ENCODE measurements at regions not wholly inside any gene's neighbourhood (a gene's known extent, or its start where the extent isn't known, plus 50 kb on each side); places are given as distances from the start of the nearest gene placed in this dataset.

- no peak for TF ChIP-seq CTCF (conservative IDR thresholded peaks at IDR 0.05 in 1 of 2, IDR thresholded peaks at IDR 0.05 in 1 of 2; ENCODE audit: low read depth in 1 of 2, low read length in 2 of 2)
- TF ChIP-seq EZH2 (IDR thresholded peaks at IDR 0.05; ENCODE audit: low read length, missing control alignments) = no peak
- no peak overlapping the region for H3K9ac ChIP-seq (ENCODE audit: insufficient read depth, low read length)
- DNase-seq (ENCODE audit: low read depth in 2 of 2) = no peak
- no peaks in the 10 kb centered on the region for H3K36me3 ChIP-seq (ENCODE audit: control insufficient read depth, insufficient read depth, low read length)
- H3K27me3 ChIP-seq (ENCODE audit: control insufficient read depth, insufficient read depth, low read length) = no peaks in the 10 kb centered on the region
- H3K9me3 ChIP-seq (ENCODE audit: control insufficient read depth, insufficient read depth, low read depth, low read length) = no peaks in the 10 kb centered on the region
- H3K4me2 ChIP-seq (ENCODE audit: extremely low read depth, insufficient read depth, low read length) = no peak overlapping the region
- H4K20me1 ChIP-seq (ENCODE audit: control insufficient read depth, extremely low read depth, insufficient read depth, low read length) = no peaks in the 10 kb centered on the region
- H3K4me3 ChIP-seq (replicated peaks in 1 of 4; ENCODE audit: control extremely low read depth in 1 of 4, insufficient read depth in 1 of 4, low read depth in 3 of 4, low read length in 4 of 4) = no peak overlapping the region
- H3K79me2 ChIP-seq (ENCODE audit: control insufficient read depth, insufficient read depth, low read length) = no peaks in the 10 kb centered on the region
- H3K4me1 ChIP-seq (ENCODE audit: control insufficient read depth, extremely low read depth, insufficient read depth, low read length) = no peaks in the 10 kb centered on the region
- H3K27ac ChIP-seq (ENCODE audit: insufficient read depth, low read length) = no peak overlapping the region
- no peak overlapping the region for H2AFZ ChIP-seq (ENCODE audit: low read length)
Measured at GRCh38 chr13:104875038-104875754, 1660.3 kb downstream of the EFNB2 start.

GRCh38 chr13:104872153-104872552 lies 1663.3 kb downstream of the EFNB2 start:
- Histone ChIP-seq H3K4me2 (ENCODE audit: extremely low read depth, insufficient read depth, low read length) (no peak overlapping the region), H3K9me3 (ENCODE audit: control insufficient read depth, insufficient read depth, low read depth, low read length) (no peaks in the 10 kb centered on the region), H4K20me1 (ENCODE audit: control insufficient read depth, extremely low read depth, insufficient read depth, low read length) (no peaks in the 10 kb centered on the region), H3K9ac (ENCODE audit: insufficient read depth, low read length) (no peak overlapping the region), H3K27ac (ENCODE audit: insufficient read depth, low read length) (no peak overlapping the region), H2AFZ (ENCODE audit: low read length) (no peak overlapping the region), H3K36me3 (ENCODE audit: control insufficient read depth, insufficient read depth, low read length) (no peaks in the 10 kb centered on the region), H3K27me3 (ENCODE audit: control insufficient read depth, insufficient read depth, low read length) (no peaks in the 10 kb centered on the region), H3K4me1 (ENCODE audit: control insufficient read depth, extremely low read depth, insufficient read depth, low read length) (no peaks in the 10 kb centered on the region), H3K79me2 (ENCODE audit: control insufficient read depth, insufficient read depth, low read length) (no peaks in the 10 kb centered on the region), H3K4me3 (replicated peaks in 1 of 4; ENCODE audit: control extremely low read depth in 1 of 4, insufficient read depth in 1 of 4, low read depth in 3 of 4, low read length in 4 of 4) (no peak overlapping the region)
- DNase-seq (ENCODE audit: low read depth in 2 of 2) = no peak
- no peak for TF ChIP-seq CTCF (conservative IDR thresholded peaks at IDR 0.05 in 1 of 2, IDR thresholded peaks at IDR 0.05 in 1 of 2; ENCODE audit: low read depth in 1 of 2, low read length in 2 of 2)
- TF ChIP-seq EZH2 (IDR thresholded peaks at IDR 0.05; ENCODE audit: low read length, missing control alignments) = no peak

- Histone ChIP-seq H3K79me2 (ENCODE audit: control insufficient read depth, insufficient read depth, low read length) (no peaks in the 10 kb centered on the region), H3K27me3 (ENCODE audit: control insufficient read depth, insufficient read depth, low read length) (no peaks in the 10 kb centered on the region), H4K20me1 (ENCODE audit: control insufficient read depth, extremely low read depth, insufficient read depth, low read length) (no peaks in the 10 kb centered on the region), H3K36me3 (ENCODE audit: control insufficient read depth, insufficient read depth, low read length) (no peaks in the 10 kb centered on the region), H3K9me3 (ENCODE audit: control insufficient read depth, insufficient read depth, low read depth, low read length) (no peaks in the 10 kb centered on the region), H3K9ac (ENCODE audit: insufficient read depth, low read length) (no peak overlapping the region), H3K4me3 (replicated peaks in 1 of 4; ENCODE audit: control extremely low read depth in 1 of 4, insufficient read depth in 1 of 4, low read depth in 3 of 4, low read length in 4 of 4) (no peak overlapping the region), H2AFZ (ENCODE audit: low read length) (no peak overlapping the region), H3K4me2 (ENCODE audit: extremely low read depth, insufficient read depth, low read length) (no peak overlapping the region), H3K4me1 (ENCODE audit: control insufficient read depth, extremely low read depth, insufficient read depth, low read length) (no peaks in the 10 kb centered on the region), H3K27ac (ENCODE audit: insufficient read depth, low read length) (no peak overlapping the region)
- TF ChIP-seq EZH2 (IDR thresholded peaks at IDR 0.05; ENCODE audit: low read length, missing control alignments) (no peak), CTCF (conservative IDR thresholded peaks at IDR 0.05 in 1 of 2, IDR thresholded peaks at IDR 0.05 in 1 of 2; ENCODE audit: low read depth in 1 of 2, low read length in 2 of 2) (no peak)
- DNase-seq (ENCODE audit: low read depth in 2 of 2) = no peak
Measured at GRCh38 chr13:104871456-104871855, 1664.0 kb downstream of the EFNB2 start.
